ENCODE measurements at regions not wholly inside any gene's neighbourhood (a gene's known extent, or its start where the extent isn't known, plus 50 kb on each side); places are given as distances from the start of the nearest gene placed in this dataset.
"Not testable (repeated sequence)": the region's sequence is repeated elsewhere in the genome, so short reads cannot be mapped to it uniquely, and the experiment has no call there.

DNA sequence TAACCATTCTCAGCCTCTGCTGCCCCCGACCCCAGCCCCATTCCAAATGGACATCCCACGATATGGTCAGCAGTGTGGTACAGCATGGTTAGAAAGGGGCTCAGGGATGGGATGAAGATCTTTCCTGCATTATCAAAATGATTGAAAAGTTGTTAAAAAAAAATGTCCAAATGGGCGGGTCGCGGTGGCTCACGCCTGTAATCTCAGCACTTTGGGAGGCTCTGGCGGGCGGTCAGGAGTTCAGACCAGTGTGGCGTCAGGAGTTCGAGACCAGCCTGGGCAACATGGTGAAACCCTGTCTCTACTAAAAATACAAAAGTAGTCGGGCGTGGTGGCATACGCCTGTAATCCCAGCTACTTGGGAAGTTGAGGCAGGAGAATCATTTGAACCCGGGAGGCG, 54.3 kb upstream of the ZNF254 start:
- H2AFZ ChIP-seq (ENCODE audit: low read length): no peak overlapping the region
- H3K4me1 ChIP-seq (ENCODE audit: insufficient read depth, low read length, severe bottlenecking): peaks cover 55% of the 10 kb centered on the region

GRCh38 chr19:24033301-24033962, 53.6 kb upstream of the ZNF254 start:
- Histone ChIP-seq H3K27ac (ENCODE audit: low read depth, low read length, poor library complexity, severe bottlenecking) (peak overlapping the region; percentile 84), H3K36me3 (ENCODE audit: insufficient read depth, low read length) (peaks cover 19% of the 10 kb centered on the region), H3F3A (ENCODE audit: insufficient read depth, low read length) (peaks cover 7% of the 10 kb centered on the region; the same call in 1 of the 2 replicates), H2AFZ (ENCODE audit: low read length) (no peak overlapping the region), H3K4me3 (ENCODE audit: low read depth, low read length, poor library complexity, severe bottlenecking) (peak overlapping the region; percentile 98), H3K9ac (ENCODE audit: low read length) (peak overlapping the region; percentile 98), H3K79me2 (ENCODE audit: insufficient read depth, low read length) (peaks cover 39% of the 10 kb centered on the region), H3K4me2 (ENCODE audit: low read length) (peak overlapping the region; percentile 95), H4K20me1 (ENCODE audit: insufficient read depth, low read length) (no peaks in the 10 kb centered on the region), H3K4me1 (ENCODE audit: insufficient read depth, low read length, severe bottlenecking) (peaks cover 55% of the 10 kb centered on the region), H3K9me3 (ENCODE audit: low read length) (no peaks in the 10 kb centered on the region), H3K27me3 (ENCODE audit: insufficient read depth, low read length) (no peaks in the 10 kb centered on the region), H3K9me2 (ENCODE audit: low read depth, low read length) (no peaks in the 10 kb centered on the region)
- no peak for TF ChIP-seq EZH2 (IDR thresholded peaks at IDR 0.05; ENCODE audit: borderline replicate concordance, low read length)

More for the DNA sequence above, 54.3 kb upstream of the ZNF254 start:
- no peaks in the 10 kb centered on the region for H3K9me2 ChIP-seq (ENCODE audit: low read depth, low read length)
- no peaks in the 10 kb centered on the region for H3K9me3 ChIP-seq (ENCODE audit: low read length)
- peak overlapping the region; percentile 84 for H3K27ac ChIP-seq (ENCODE audit: low read depth, low read length, poor library complexity, severe bottlenecking)
- peak overlapping the region; percentile 98 for H3K4me3 ChIP-seq (ENCODE audit: low read depth, low read length, poor library complexity, severe bottlenecking)
- H3F3A ChIP-seq (ENCODE audit: insufficient read depth, low read length): peaks cover 7% of the 10 kb centered on the region; the same call in 1 of the 2 replicates
- H4K20me1 ChIP-seq (ENCODE audit: insufficient read depth, low read length): no peaks in the 10 kb centered on the region
- peaks cover 11% of the 10 kb centered on the region for H3K36me3 ChIP-seq (ENCODE audit: insufficient read depth, low read length)
- no peak for TF ChIP-seq CTCF (IDR thresholded peaks at IDR 0.05; ENCODE audit: low read length)
- no peak for TF ChIP-seq EZH2 (IDR thresholded peaks at IDR 0.05; ENCODE audit: borderline replicate concordance, low read length)
- H3K79me2 ChIP-seq (ENCODE audit: insufficient read depth, low read length): peaks cover 33% of the 10 kb centered on the region
- peak overlapping the region; percentile 95 for H3K4me2 ChIP-seq (ENCODE audit: low read length)
- H3K9ac ChIP-seq (ENCODE audit: low read length): peak overlapping the region; percentile 41; the same call in 1 of the 2 replicates
- no peaks in the 10 kb centered on the region for H3K27me3 ChIP-seq (ENCODE audit: insufficient read depth, low read length)

GRCh38 chr19:24033963-24034342, 53.0 kb upstream of the ZNF254 start:
- TF ChIP-seq CTCF (IDR thresholded peaks at IDR 0.05; ENCODE audit: low read length) (no peak), EZH2 (IDR thresholded peaks at IDR 0.05; ENCODE audit: borderline replicate concordance, low read length) (no peak)

DNA sequence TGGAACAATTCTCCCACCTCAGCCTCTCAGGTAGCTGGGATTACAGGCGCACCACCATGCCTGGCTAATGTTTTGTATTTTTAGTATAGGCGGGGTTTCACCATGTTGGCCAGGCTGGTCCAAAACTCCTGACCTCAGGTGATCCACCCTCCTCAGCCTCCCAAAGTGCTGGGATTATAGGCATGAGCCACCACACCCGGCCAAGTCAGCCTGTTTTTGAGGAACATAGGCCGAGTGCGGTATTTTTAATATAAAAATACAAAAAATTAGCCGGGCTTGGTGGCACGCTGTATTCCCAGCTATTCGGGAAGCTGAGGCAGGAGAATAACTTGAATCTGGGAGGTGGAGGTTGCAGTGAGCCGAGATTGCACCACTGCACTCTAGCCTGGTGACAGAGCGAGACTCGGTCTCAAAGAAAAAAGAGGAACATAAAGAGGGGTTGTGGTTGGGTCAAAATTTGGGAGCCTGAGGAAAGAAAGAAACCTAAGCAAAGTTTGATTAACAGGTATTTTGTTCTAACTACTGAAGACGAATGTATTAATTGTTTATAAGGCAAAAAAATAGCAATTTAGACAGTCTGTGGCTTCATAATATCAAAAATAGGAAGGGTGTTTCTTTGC, 51.6 kb upstream of the ZNF254 start:
- Histone ChIP-seq H3K9ac (ENCODE audit: low read length) (peak overlapping the region; percentile 98; the same call in 1 of the 2 replicates), H3K4me3 (ENCODE audit: low read depth, low read length, poor library complexity, severe bottlenecking) (peak overlapping the region; percentile 98), H3K4me1 (ENCODE audit: insufficient read depth, low read length, severe bottlenecking) (peaks cover 46% of the 10 kb centered on the region), H3K4me2 (ENCODE audit: low read length) (peak overlapping the region; percentile 95), H3K36me3 (ENCODE audit: insufficient read depth, low read length) (peaks cover 38% of the 10 kb centered on the region), H3K79me2 (ENCODE audit: insufficient read depth, low read length) (peaks cover 56% of the 10 kb centered on the region)
- not testable (repeated sequence) for H3K27ac ChIP-seq (ENCODE audit: low read depth, low read length, poor library complexity, severe bottlenecking); H3K9me2 ChIP-seq (ENCODE audit: low read depth, low read length); H3F3A ChIP-seq (ENCODE audit: insufficient read depth, low read length); H3K9me3 ChIP-seq (ENCODE audit: low read length); H4K20me1 ChIP-seq (ENCODE audit: insufficient read depth, low read length); H2AFZ ChIP-seq (ENCODE audit: low read length); H3K27me3 ChIP-seq (ENCODE audit: insufficient read depth, low read length)

More at GRCh38 chr19:24033963-24034342, 53.0 kb upstream of the ZNF254 start:
- Histone ChIP-seq H3K9me3 (ENCODE audit: low read length) (no peaks in the 10 kb centered on the region; the same call in 1 of the 2 replicates), H3K9me2 (ENCODE audit: low read depth, low read length) (no peaks in the 10 kb centered on the region), H3K27ac (ENCODE audit: low read depth, low read length, poor library complexity, severe bottlenecking) (peak overlapping the region; percentile 84), H3K36me3 (ENCODE audit: insufficient read depth, low read length) (peaks cover 24% of the 10 kb centered on the region), H3F3A (ENCODE audit: insufficient read depth, low read length) (peaks cover 7% of the 10 kb centered on the region; the same call in 1 of the 2 replicates), H3K4me1 (ENCODE audit: insufficient read depth, low read length, severe bottlenecking) (peaks cover 55% of the 10 kb centered on the region), H3K27me3 (ENCODE audit: insufficient read depth, low read length) (no peaks in the 10 kb centered on the region), H3K9ac (ENCODE audit: low read length) (peak overlapping the region; percentile 98), H2AFZ (ENCODE audit: low read length) (no peak overlapping the region), H3K79me2 (ENCODE audit: insufficient read depth, low read length) (peaks cover 44% of the 10 kb centered on the region), H4K20me1 (ENCODE audit: insufficient read depth, low read length) (no peaks in the 10 kb centered on the region), H3K4me2 (ENCODE audit: low read length) (peak overlapping the region; percentile 95), H3K4me3 (ENCODE audit: low read depth, low read length, poor library complexity, severe bottlenecking) (peak overlapping the region; percentile 98)

Data from OCI-LY1 (cell line).